KOPT-K1 (cell line): ENCODE measurements at regions not wholly inside any gene's neighbourhood (a gene's known extent, or its start where the extent isn't known, plus 50 kb on each side); places are given as distances from the start of the nearest gene placed in this dataset.

Source experiments
- H3K27ac ChIP-seq: fragments of 200-600 bp; sonication (generic); 2 replicates; pipeline ENCODE4 v1.5.1; 2016; ENCODE audit warnings: antibody characterized with exemption, mild to moderate bottlenecking, low read depth, low read length; ENCODE audit not compliant: poor library complexity, severe bottlenecking
- H3K36me3 ChIP-seq: fragments of 200-600 bp; sonication (generic); 2 replicates; pipeline ENCODE4 v1.5.1; 2017; ENCODE audit warnings: antibody characterized with exemption, mild to moderate bottlenecking, low read length, moderate library complexity; ENCODE audit not compliant: insufficient read depth
- H3K9me3 ChIP-seq: fragments of 200-600 bp; sonication (generic); 2 replicates; pipeline ENCODE4 v1.5.1; 2017; ENCODE audit warnings: antibody characterized with exemption, low read length, mild to moderate bottlenecking; ENCODE audit not compliant: insufficient read depth, poor library complexity, severe bottlenecking

DNA sequence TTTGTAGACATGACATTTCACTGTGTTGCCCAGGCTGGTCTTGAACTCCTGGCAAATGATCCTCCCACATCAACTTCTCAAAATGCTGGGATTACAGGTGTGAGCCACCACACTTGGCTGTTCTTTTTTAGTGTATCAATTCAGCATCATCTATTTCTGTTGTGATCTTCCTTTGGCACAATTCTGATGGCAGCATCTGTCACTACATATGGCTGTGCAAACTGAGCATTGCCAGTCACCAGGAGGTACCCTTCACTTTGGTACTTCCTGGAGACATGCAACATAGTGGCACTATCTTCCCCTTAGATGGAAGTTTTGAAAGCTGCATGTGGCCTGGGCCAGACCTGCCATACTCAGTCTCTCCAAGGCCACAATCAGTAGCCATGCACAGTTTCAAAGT, 467.1 kb upstream of the TMPO start:
- H3K36me3 ChIP-seq: no peaks in the 10 kb centered on the region
- H3K9me3 ChIP-seq: no peaks in the 10 kb centered on the region
- H3K27ac ChIP-seq: no peak overlapping the region

DNA sequence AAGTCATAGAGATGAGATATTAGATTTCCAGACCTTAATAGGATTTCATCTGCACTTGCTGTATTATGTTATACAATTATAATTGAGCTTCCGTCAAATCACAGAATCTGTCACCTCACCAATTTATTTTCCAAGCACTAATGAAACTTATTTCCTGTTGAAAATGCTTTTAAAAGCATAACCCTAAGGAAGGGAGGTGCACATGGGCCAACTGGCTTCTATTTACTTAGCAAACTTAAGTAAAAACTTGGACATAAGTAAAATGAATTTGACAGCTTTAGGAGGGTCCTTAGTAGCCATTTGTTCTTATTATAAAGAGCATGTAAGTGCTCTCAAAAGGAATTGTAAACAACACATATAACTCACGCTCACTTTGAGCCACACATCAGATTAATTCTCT, 462.2 kb upstream of the TMPO start:
- Histone ChIP-seq H3K9me3 (no peaks in the 10 kb centered on the region), H3K36me3 (no peaks in the 10 kb centered on the region), H3K27ac (no peak overlapping the region)

DNA sequence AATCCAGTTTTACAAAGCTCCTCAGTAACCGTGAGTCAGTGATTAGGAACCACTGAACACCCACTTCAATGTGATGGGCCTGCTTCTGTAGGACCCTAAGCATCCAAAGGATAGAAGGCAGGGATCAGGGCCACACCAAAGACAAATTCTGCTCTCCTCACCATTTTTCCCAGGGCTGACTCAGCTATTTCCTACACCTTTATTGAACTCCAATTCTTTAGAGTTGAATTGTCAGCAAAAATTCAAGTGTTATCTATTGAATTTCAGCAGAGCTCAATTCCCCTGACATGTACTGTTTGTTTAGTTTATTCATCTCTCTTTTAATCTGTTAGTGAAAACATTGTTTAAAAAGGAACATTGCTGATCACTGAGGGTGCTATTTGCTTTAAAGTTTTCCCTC, 457.7 kb upstream of the TMPO start:
- H3K27ac ChIP-seq: no peak overlapping the region

DNA sequence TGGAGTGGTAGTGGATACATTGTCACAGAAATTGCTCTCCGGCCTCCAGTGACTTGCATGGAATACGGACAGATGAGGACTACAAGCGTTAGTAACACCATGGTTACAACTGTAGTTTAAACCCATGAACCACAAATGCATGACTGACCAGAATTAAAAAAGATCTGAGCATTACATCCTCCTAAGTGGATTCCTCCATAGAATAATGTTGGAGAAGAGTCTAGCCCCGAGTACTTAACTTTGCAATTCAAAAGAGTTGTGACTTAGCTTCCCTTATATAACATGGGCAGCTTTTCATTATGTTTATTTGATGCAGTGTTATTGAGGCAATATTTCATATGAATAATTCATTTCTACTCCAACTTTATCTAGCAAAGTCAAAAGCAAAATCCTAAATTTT, 457.2 kb upstream of the TMPO start:
- H3K27ac ChIP-seq: no peak overlapping the region
- H3K36me3 ChIP-seq: no peaks in the 10 kb centered on the region
- no peaks in the 10 kb centered on the region for H3K9me3 ChIP-seq

More for the DNA sequence above, 457.7 kb upstream of the TMPO start:
- no peaks in the 10 kb centered on the region for H3K9me3 ChIP-seq
- H3K36me3 ChIP-seq: no peaks in the 10 kb centered on the region

DNA sequence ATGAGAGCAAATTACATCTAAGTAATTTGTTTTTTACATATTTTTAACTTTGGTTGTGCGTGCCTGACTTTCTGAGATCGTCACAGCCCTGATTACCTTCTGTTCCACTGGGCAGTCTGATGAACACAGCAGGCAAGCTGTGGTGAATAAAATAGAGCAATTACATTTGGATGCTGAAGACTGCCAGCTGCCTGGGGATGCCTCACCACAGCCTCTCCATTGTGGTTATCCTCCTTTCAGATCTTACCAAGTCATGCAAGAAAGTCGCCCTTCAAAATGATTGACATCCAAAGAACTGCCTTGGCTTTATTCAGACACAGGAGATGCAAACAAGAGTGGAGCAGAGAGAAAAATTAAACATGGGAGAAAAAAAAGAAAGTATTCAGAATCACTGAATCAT, 456.6 kb upstream of the TMPO start:
- H3K9me3 ChIP-seq: no peaks in the 10 kb centered on the region
- H3K36me3 ChIP-seq: no peaks in the 10 kb centered on the region
- H3K27ac ChIP-seq: no peak overlapping the region

DNA sequence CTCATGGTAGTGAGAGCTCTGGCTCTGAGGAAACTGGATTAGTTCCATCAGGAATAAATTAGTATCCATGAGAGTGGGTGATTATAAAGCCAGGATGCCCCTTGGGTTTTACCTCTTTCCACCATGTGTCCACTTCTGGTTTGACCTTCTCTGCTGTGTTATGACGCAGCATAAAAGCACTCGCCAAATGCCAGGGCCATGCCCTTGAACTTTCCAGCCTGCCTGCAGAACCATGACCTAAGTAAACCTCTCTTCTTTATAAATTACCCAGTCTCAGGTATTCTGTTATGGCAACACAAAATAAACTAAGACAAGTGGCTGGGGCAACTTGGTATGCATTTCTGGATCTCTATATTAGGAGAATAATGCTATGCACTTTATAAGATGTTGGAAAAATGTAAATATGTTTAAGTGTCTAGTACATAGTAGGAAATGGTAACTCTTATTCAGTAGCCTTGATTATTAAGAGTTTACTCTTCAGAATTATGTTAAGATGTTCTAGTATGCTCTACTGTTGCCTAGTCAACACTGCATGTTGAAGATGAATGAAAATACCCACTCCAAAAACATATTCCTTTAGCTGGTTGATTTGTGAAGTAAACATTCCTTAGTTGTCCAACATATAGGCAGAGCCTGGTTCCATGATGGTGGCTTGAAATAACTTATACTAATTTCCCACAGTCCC, 455.6 kb upstream of the TMPO start:
- no peaks in the 10 kb centered on the region for H3K36me3 ChIP-seq
- no peak overlapping the region for H3K27ac ChIP-seq
- H3K9me3 ChIP-seq: no peaks in the 10 kb centered on the region

DNA sequence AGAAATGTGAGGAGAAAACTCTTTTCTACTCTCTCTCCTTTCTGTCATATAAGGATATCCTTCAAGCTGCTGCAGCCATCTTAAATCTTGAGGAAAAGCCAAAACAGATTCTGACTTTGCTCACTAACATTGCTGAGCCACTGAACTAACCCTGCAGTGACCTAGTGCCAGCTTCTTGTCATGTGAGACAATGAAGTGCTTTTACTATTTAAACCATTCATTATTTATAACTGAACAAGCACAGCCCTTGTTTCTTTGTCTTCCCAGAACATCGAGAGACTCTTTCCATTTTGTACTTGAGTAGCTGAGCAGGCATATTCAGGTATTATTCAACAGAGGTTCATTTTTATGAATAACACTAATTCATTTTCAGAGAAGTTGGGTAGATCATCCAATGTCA, 455.0 kb upstream of the TMPO start:
- Histone ChIP-seq H3K9me3 (no peaks in the 10 kb centered on the region), H3K36me3 (no peaks in the 10 kb centered on the region), H3K27ac (no peak overlapping the region)

DNA sequence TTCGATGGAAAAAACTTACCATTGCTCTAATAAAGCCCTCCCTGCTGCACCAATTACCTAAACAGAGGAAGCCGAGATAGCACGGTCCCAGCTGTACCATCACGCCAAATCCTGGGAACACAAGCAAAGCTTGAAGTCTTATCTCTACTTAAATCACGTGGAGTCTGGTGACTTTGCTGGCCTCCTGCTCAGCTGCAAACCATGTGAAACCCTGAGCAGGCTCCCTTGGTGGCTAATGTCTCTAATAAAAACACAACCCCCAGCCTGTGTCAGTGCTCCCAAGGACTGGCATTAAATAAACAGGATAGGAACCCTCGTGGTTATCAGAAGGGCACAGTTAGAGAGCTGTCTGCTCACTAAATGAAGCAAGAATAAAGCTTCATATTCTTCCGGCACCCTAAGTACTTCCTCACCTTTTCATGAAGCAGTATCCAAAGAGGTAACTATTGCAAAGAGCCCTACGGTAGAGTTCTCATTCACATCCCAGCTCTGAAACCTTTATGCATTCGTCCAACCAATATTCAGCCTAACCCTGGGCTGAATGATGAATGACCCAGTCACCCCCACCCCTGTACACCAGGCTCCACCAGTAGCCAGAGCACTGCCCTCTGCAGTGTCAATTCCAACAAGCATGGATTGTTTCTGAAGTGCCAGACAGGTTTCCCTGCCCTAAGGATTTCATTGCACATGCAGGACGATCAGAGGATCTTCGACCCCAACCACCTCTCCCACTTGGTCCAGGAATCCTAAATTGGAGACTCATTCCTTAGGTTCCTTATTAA, 452.7 kb upstream of the TMPO start:
- H3K9me3 ChIP-seq: no peaks in the 10 kb centered on the region
- no peak overlapping the region for H3K27ac ChIP-seq
- no peaks in the 10 kb centered on the region for H3K36me3 ChIP-seq

- no peaks in the 10 kb centered on the region for H3K36me3 ChIP-seq
- H3K9me3 ChIP-seq: no peaks in the 10 kb centered on the region
- H3K27ac ChIP-seq: no peak overlapping the region
These were observed 450.9 kb upstream of the TMPO start for GRCh38 chr12:98064501-98064900.

DNA sequence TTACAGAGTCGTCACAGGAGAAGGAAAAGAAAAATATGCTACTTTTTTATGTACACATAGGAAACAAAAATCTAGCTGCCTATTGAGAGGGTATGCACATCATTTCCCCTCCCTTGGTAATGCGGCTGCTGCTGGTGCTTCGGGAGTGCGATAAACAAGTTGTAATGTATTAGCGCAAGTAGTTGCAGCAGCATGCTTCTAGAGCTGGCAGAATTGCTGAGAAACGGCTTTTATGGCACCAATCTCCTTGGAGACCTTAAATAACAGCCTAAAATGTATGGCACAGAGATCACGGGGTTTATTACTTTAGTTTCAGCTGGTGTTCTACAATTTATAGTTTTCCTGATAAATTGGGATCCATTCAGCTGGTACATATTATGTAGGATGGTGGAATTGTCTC, 447.6 kb upstream of the TMPO start:
- Histone ChIP-seq H3K27ac (no peak overlapping the region), H3K36me3 (no peaks in the 10 kb centered on the region), H3K9me3 (no peaks in the 10 kb centered on the region)

GRCh38 chr12:98073610-98074009, 441.8 kb upstream of the TMPO start:
- no peak overlapping the region for H3K27ac ChIP-seq
- no peaks in the 10 kb centered on the region for H3K36me3 ChIP-seq
- no peaks in the 10 kb centered on the region for H3K9me3 ChIP-seq

- H3K36me3 ChIP-seq: no peaks in the 10 kb centered on the region
- no peak overlapping the region for H3K27ac ChIP-seq
- H3K9me3 ChIP-seq: no peaks in the 10 kb centered on the region
These were observed 441.1 kb upstream of the TMPO start for GRCh38 chr12:98074286-98074685.

DNA sequence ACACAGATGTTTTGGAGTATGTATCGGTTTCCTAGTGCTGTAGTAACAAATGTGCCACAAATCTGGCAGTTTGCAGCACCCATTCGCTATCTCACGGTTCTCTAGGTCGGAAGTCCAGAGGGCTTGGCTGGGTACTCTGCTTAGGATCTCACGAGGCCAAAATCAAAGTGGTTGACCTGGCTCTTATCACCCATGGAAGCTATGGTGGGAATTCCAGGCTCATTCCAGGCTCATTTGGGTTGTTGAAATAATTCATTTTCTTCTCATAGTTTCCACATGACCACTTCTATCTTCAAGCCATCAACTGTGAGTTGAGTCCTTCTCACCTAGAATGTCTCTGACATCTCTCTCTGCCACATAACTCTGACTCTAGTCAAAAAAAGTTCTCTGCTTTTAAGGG, 431.0 kb upstream of the TMPO start:
- Histone ChIP-seq H3K27ac (no peak overlapping the region), H3K36me3 (no peaks in the 10 kb centered on the region), H3K9me3 (no peaks in the 10 kb centered on the region)

- H3K36me3 ChIP-seq: no peaks in the 10 kb centered on the region
- H3K27ac ChIP-seq: no peak overlapping the region
- H3K9me3 ChIP-seq: no peaks in the 10 kb centered on the region
These were observed 430.2 kb upstream of the TMPO start for GRCh38 chr12:98085046-98085755.

- Histone ChIP-seq H3K9me3 (no peaks in the 10 kb centered on the region), H3K27ac (no peak overlapping the region), H3K36me3 (no peaks in the 10 kb centered on the region)
These were observed 424.7 kb upstream of the TMPO start for GRCh38 chr12:98090731-98091130.
